Progenitor cell of endocrine pancreas (in vitro differentiated cells): ENCODE measurements at regions not wholly inside any gene's neighbourhood (a gene's known extent, or its start where the extent isn't known, plus 50 kb on each side); places are given as distances from the start of the nearest gene placed in this dataset.

Experiments
- DNase-seq: peaks from one replicate; pipeline ENCODE4 v3.0.0; 2021; ENCODE audit warnings: low spot score; ENCODE audit not compliant: unreplicated experiment
- H3K27ac Mint-ChIP-seq: 2 replicates; pipeline ENCODE4 v1.8.0; 2021; ENCODE audit warnings: mild to moderate bottlenecking, moderate library complexity, mixed read lengths
- H3K27me3 Mint-ChIP-seq: 2 replicates; pipeline ENCODE4 v1.8.0; 2021; ENCODE audit warnings: mixed read lengths
- H3K36me3 Mint-ChIP-seq: 2 replicates; pipeline ENCODE4 v1.8.0; 2022; ENCODE audit warnings: mixed read lengths; ENCODE audit not compliant: insufficient read depth
- H3K4me1 Mint-ChIP-seq: 2 replicates; pipeline ENCODE4 v1.8.0; 2021; ENCODE audit warnings: low read depth, mixed read lengths
- H3K4me3 Mint-ChIP-seq: 2 replicates; pipeline ENCODE4 v1.8.0; 2021; ENCODE audit warnings: low read depth, mild to moderate bottlenecking, moderate library complexity, mixed read lengths
- H3K9me3 Mint-ChIP-seq: 2 replicates; pipeline ENCODE4 v1.8.0; 2021; ENCODE audit warnings: low read depth, mixed read lengths
- CTCF ChIP-seq: fragments of 200-600 bp; sonication (generic); IDR thresholded peaks from one replicate; pipeline ENCODE4 v1.5.0; 2021; ENCODE audit warnings: antibody characterized with exemption, mild to moderate bottlenecking; ENCODE audit not compliant: unreplicated experiment

GRCh38 chr5:175820230-175820629 lies 51.1 kb upstream of the CPLX2 start:
- H3K4me1 Mint-ChIP-seq, result no peaks in the 10 kb centered on the region
- H3K4me3 Mint-ChIP-seq, result no peak overlapping the region
- H3K27me3 Mint-ChIP-seq, result peaks cover 20% of the 10 kb centered on the region
- H3K36me3 Mint-ChIP-seq, result no peaks in the 10 kb centered on the region
- no peak overlapping the region for H3K27ac Mint-ChIP-seq
- H3K9me3 Mint-ChIP-seq, result no peaks in the 10 kb centered on the region
- DNase-seq, result no peak
- no peak for TF ChIP-seq CTCF
